Parathyroid adenoma (tissue), 2 donors: ENCODE measurements at regions not wholly inside any gene's neighbourhood (a gene's known extent, or its start where the extent isn't known, plus 50 kb on each side); places are given as distances from the start of the nearest gene placed in this dataset.
A peak's percentile ranks its signal among the peaks of the same experiment; 100 is the strongest.

ENCODE experiments used
- H2AFZ ChIP-seq: fragments of 300-600 bp; sonication (generic); one replicate; pipeline ENCODE4 v1.7.0; 2017; ENCODE audit warnings: antibody characterized with exemption, mild to moderate bottlenecking
- H3K27ac ChIP-seq: fragments of 300-600 bp; sonication (generic); one replicate; pipeline ENCODE4 v1.7.0; 2017
- H3K27me3 ChIP-seq: fragments of 300-600 bp; sonication (generic); one replicate; pipeline ENCODE4 v1.7.0; 2017; ENCODE audit warnings: low read length; ENCODE audit not compliant: control insufficient read depth, insufficient read depth
- H3K36me3 ChIP-seq: fragments of 300-600 bp; sonication (generic); one replicate; pipeline ENCODE4 v1.7.0; 2017; ENCODE audit warnings: low read length; ENCODE audit not compliant: control insufficient read depth, insufficient read depth
- H3K4me1 ChIP-seq: fragments of 300-600 bp; sonication (generic); one replicate; pipeline ENCODE4 v1.7.0; 2017; ENCODE audit warnings: control low read depth
- H3K4me2 ChIP-seq: fragments of 300-600 bp; sonication (generic); one replicate; pipeline ENCODE4 v1.7.0; 2017; ENCODE audit warnings: low read length
- H3K4me3 ChIP-seq: fragments of 300-600 bp; sonication (generic); one replicate; pipeline ENCODE4 v1.7.0; 2017; ENCODE audit warnings: low read depth, low read length
- H3K79me2 ChIP-seq: fragments of 300-600 bp; sonication (generic); one replicate; pipeline ENCODE4 v1.7.0; 2017; ENCODE audit warnings: control low read depth
- H3K9ac ChIP-seq: fragments of 300-600 bp; sonication (generic); one replicate; pipeline ENCODE4 v1.7.0; 2017; ENCODE audit warnings: mild to moderate bottlenecking
- H3K9me3 ChIP-seq: fragments of 300-600 bp; sonication (generic); one replicate; pipeline ENCODE4 v1.7.0; 2017; ENCODE audit warnings: low read length; ENCODE audit not compliant: control insufficient read depth
- CTCF ChIP-seq: fragments of 300-600 bp; sonication (generic); IDR thresholded peaks from one replicate; pipeline ENCODE4 v1.7.0; 2017; ENCODE audit warnings: antibody characterized with exemption, mild to moderate bottlenecking
- donor health status: primary hyperparathyroidism.

- Histone ChIP-seq H3K4me3 (no peak overlapping the region), H3K4me2 (no peak overlapping the region)
Measured at GRCh38 chrX:45769761-45770582, 569.3 kb upstream of the DIPK2B start.

GRCh38 chrX:45768666-45769236 lies 568.1 kb upstream of the DIPK2B start:
- H3K4me1 ChIP-seq, result no peaks in the 10 kb centered on the region
- H3K9me3 ChIP-seq, result no peaks in the 10 kb centered on the region
- H3K4me3 ChIP-seq, result no peak overlapping the region
- no peak overlapping the region for H3K9ac ChIP-seq
- H3K27ac ChIP-seq, result no peak overlapping the region
- H2AFZ ChIP-seq, result no peak overlapping the region
- no peaks in the 10 kb centered on the region for H3K27me3 ChIP-seq
- TF ChIP-seq CTCF, result no peak
- no peaks in the 10 kb centered on the region for H3K79me2 ChIP-seq
- no peaks in the 10 kb centered on the region for H3K36me3 ChIP-seq
- no peak overlapping the region for H3K4me2 ChIP-seq

More at GRCh38 chrX:45769761-45770582, 569.3 kb upstream of the DIPK2B start:
- H3K27ac ChIP-seq, result peak overlapping the region; percentile 36
- H3K4me1 ChIP-seq, result no peaks in the 10 kb centered on the region
- H3K9ac ChIP-seq, result no peak overlapping the region
- H2AFZ ChIP-seq, result no peak overlapping the region
- no peaks in the 10 kb centered on the region for H3K36me3 ChIP-seq
- no peaks in the 10 kb centered on the region for H3K27me3 ChIP-seq
- H3K79me2 ChIP-seq, result no peaks in the 10 kb centered on the region
- no peak for TF ChIP-seq CTCF
- H3K9me3 ChIP-seq, result no peaks in the 10 kb centered on the region

GRCh38 chrX:45766981-45767501 lies 566.4 kb upstream of the DIPK2B start:
- no peak overlapping the region for H3K27ac ChIP-seq
- no peaks in the 10 kb centered on the region for H3K36me3 ChIP-seq
- no peaks in the 10 kb centered on the region for H3K4me1 ChIP-seq
- no peak overlapping the region for H3K9ac ChIP-seq
- H3K4me2 ChIP-seq, result no peak overlapping the region
- TF ChIP-seq CTCF, result no peak
- H2AFZ ChIP-seq, result no peak overlapping the region
- no peaks in the 10 kb centered on the region for H3K79me2 ChIP-seq
- no peaks in the 10 kb centered on the region for H3K9me3 ChIP-seq
- no peaks in the 10 kb centered on the region for H3K27me3 ChIP-seq
- no peak overlapping the region for H3K4me3 ChIP-seq

- no peak overlapping the region for H3K4me3 ChIP-seq
- no peak overlapping the region for H3K27ac ChIP-seq
- no peaks in the 10 kb centered on the region for H3K36me3 ChIP-seq
- no peaks in the 10 kb centered on the region for H3K9me3 ChIP-seq
- H2AFZ ChIP-seq, result no peak overlapping the region
- H3K9ac ChIP-seq, result no peak overlapping the region
- no peak overlapping the region for H3K4me2 ChIP-seq
- no peaks in the 10 kb centered on the region for H3K4me1 ChIP-seq
- H3K79me2 ChIP-seq, result no peaks in the 10 kb centered on the region
- no peak for TF ChIP-seq CTCF
- no peaks in the 10 kb centered on the region for H3K27me3 ChIP-seq
Measured at GRCh38 chrX:45765767-45766166, 565.1 kb upstream of the DIPK2B start.
